GM12878 (cell line): ENCODE measurements at regions not wholly inside any gene's neighbourhood (a gene's known extent, or its start where the extent isn't known, plus 50 kb on each side); places are given as distances from the start of the nearest gene placed in this dataset.

Experiments
- ATAC-seq: fragments of 200-7000 bp; cut with Tn5 transposase; 3 replicates; pipeline ENCODE4 v1.9.1; 2020; ENCODE audit warnings: mild to moderate bottlenecking, moderate library complexity
- BruUV-seq: library from RNA; stranded (reverse); fragments of 400-500 nt; replicated peaks from 2 replicates; lab custom pipeline; 2021; lab: Mats Ljungman, UMichigan
- CTCF ChIA-PET: fragments of 300-600 bp; sonication (Branson Sonifier 250); formaldehyde crosslinking; extraction: SDS; loops from one replicate; lab custom pipeline; 2021; ENCODE audit warnings: inconsistent platforms; lab: Yijun Ruan, JAX
- POLR2A ChIA-PET: fragments of 350-600 bp; formaldehyde crosslinking; extraction: SDS; loops from one replicate; lab custom pipeline; 2021; ENCODE audit warnings: inconsistent platforms; lab: Charles Lee
- RAD21 ChIA-PET: fragments of 300-600 bp; sonication (Branson Sonifier 250); formaldehyde crosslinking; loops from one replicate; lab custom pipeline; 2023; ENCODE audit warnings: antibody characterized with exemption; ENCODE audit not compliant: unreplicated experiment; lab: Charles Lee
- SMC1A ChIA-PET: fragments of 300-600 bp; sonication (Branson Sonifier 250); formaldehyde crosslinking; loops from one replicate; lab custom pipeline; 2023; ENCODE audit not compliant: unreplicated experiment, uncharacterized antibody; lab: Charles Lee
- DNase-seq: peaks from one replicate; pipeline ENCODE4 v3.0.0-alpha.2; 2011; ENCODE audit warnings: low read depth, low spot score
- FAIRE-seq: peaks from 3 replicates; lab custom pipeline; 2011; peaks lifted over from hg19 to GRCh38; lab: Jason Lieb, UNC
- H2AFZ ChIP-seq: 2 replicates; pipeline ENCODE4 v1.6.0; 2011; ENCODE audit warnings: low read depth, low read length, control low read depth; ENCODE audit not compliant: control insufficient read depth
- H3K27ac ChIP-seq: 2 replicates; pipeline ENCODE4 v1.5.1; 2011; ENCODE audit warnings: control low read depth; ENCODE audit not compliant: control insufficient read depth, insufficient read depth
- H3K27me3 ChIP-seq, 2 experiments: replicated peaks in 1 of 2; 2 replicates each; pipeline versions ENCODE4 v1.6.0 to v1.6.1; 2011; ENCODE audit warnings: low read length in 1 of 2; ENCODE audit not compliant: control insufficient read depth in 2 of 2, insufficient read depth in 2 of 2
- H3K36me3 ChIP-seq, 2 experiments: 2 replicates each; pipeline ENCODE4 v1.5.1; 2011; ENCODE audit warnings: low read length in 1 of 2; ENCODE audit not compliant: control insufficient read depth in 2 of 2, insufficient read depth in 2 of 2
- H3K4me1 ChIP-seq: 2 replicates; pipeline ENCODE4 v1.6.1; 2011; ENCODE audit warnings: mild to moderate bottlenecking, low read length, moderate library complexity, mixed read lengths; ENCODE audit not compliant: control insufficient read depth, insufficient read depth
- H3K4me2 ChIP-seq: 2 replicates; pipeline ENCODE4 v1.6.0; 2011; ENCODE audit warnings: control low read depth; ENCODE audit not compliant: control insufficient read depth, insufficient read depth
- H3K4me3 ChIP-seq: fragments of 200-600 bp; sonication (generic); 2 replicates; pipeline ENCODE4 v1.5.1; 2016
- H3K79me2 ChIP-seq: 2 replicates; pipeline ENCODE4 v1.6.0; 2011; ENCODE audit warnings: low read length; ENCODE audit not compliant: control insufficient read depth, insufficient read depth
- H3K9ac ChIP-seq: 2 replicates; pipeline ENCODE4 v1.8.0; 2011; ENCODE audit warnings: low read length, control low read depth, mixed read lengths; ENCODE audit not compliant: control insufficient read depth, insufficient read depth
- H3K9me3 ChIP-seq: replicated peaks from 3 replicates; pipeline ENCODE4 v1.5.1; 2011; ENCODE audit warnings: mild to moderate bottlenecking, low read length; ENCODE audit not compliant: control insufficient read depth, insufficient read depth
- H4K20me1 ChIP-seq: 2 replicates; pipeline ENCODE4 v1.6.0; 2011; ENCODE audit not compliant: control insufficient read depth, insufficient read depth
- EZH2 ChIP-seq: IDR thresholded peaks from 2 replicates; pipeline ENCODE4 v1.6.1; 2012; ENCODE audit warnings: low read depth, mild to moderate bottlenecking, control low read depth, inconsistent platforms, low read length, borderline replicate concordance; ENCODE audit not compliant: control insufficient read depth
- NBN ChIP-seq: fragments of 450-650 bp; IDR thresholded peaks from 2 replicates; pipeline ENCODE4 v1.6.1; 2016
- NFYB ChIP-seq: IDR thresholded peaks from 2 replicates; pipeline ENCODE4 v1.6.1; 2011; ENCODE audit warnings: low read depth, mild to moderate bottlenecking, low read length, improper control_type of control experiment, moderate library complexity; ENCODE audit not compliant: insufficient read depth
- POLR2AphosphoS2 ChIP-seq: IDR thresholded peaks from 2 replicates; pipeline ENCODE4 v1.6.1; 2011; ENCODE audit warnings: low read depth, mild to moderate bottlenecking, low read length, improper control_type of control experiment, moderate library complexity
- SRF ChIP-seq, 2 experiments: IDR thresholded peaks; 2 replicates each; pipeline ENCODE4 v1.6.1; 2011; ENCODE audit warnings: low read depth in 2 of 2, low read length in 2 of 2, mild to moderate bottlenecking in 1 of 2, moderate library complexity in 1 of 2
- STAT3 ChIP-seq: IDR thresholded peaks from 2 replicates; pipeline ENCODE4 v1.6.1; 2011; ENCODE audit warnings: low read depth, low read length, improper control_type of control experiment
- WRNIP1 ChIP-seq: IDR thresholded peaks from 2 replicates; pipeline ENCODE4 v1.6.1; 2011; ENCODE audit warnings: low read depth, low read length, improper control_type of control experiment, borderline replicate concordance
- WGBS: methylation state at CpG from one replicate; pipeline ENCODE4 v1.1.6; 2016; ENCODE audit warnings: low lambda C conversion rate; ENCODE audit not compliant: insufficient replicate concordance, insufficient coverage; ENCODE audit errors: missing lambda C conversion rate; 5-methylcytosine and 5-hydroxymethylcytosine counted together
- in situ Hi-C: fragments of 300-500 bp; cut with MboI; formaldehyde crosslinking; loops from 9 replicates; pipeline ENCODE4 v1.14.3; 2018; ENCODE audit warnings: mixed read lengths
- intact Hi-C: fragments of 100-400 bp; cut with micrococcal nuclease; formaldehyde crosslinking; loops from one replicate; pipeline ENCODE4 v1.14.2; 2022; ENCODE audit not compliant: unreplicated experiment

DNA sequence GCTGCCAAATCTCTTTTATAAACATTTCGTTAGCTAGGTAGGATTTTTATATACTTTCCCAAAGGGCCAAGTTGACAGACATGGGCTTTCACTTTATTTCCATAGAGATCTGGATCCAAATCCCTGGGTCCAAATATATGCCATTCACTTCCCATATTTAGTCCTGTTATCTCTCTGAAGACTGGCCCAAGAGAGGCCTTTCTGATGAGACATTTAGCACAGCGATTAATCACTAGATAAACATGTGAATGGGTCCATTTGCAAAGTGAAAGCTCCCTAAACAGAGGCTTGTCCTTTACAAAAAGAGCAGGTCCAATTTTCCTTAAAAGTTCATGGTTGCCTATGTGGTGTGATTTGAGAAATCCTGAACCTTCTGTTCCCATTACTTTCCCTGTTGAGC, 132.6 kb downstream of the TRMT11 start:
- no peaks in the 10 kb centered on the region for H4K20me1 ChIP-seq
- RAD21 ChIA-PET: no interaction called here
- intact Hi-C loops (no loop called here), in situ Hi-C loops (no loop called here)
- no peaks in the 10 kb centered on the region for H3K9me3 ChIP-seq
- no peak overlapping the region for H3K4me3 ChIP-seq
- no peak for ATAC-seq
- SMC1A ChIA-PET: interaction anchor here (0.9 kb wide), 1 partner anchor 18 kb away, joined by 3 read pairs; no protein-coding TSS in a partner anchor
- H3K4me2 ChIP-seq: no peak overlapping the region
- BruUV-seq: no TSS peak
- DNase-seq: no peak
- H3K36me3 ChIP-seq: peaks cover 0 to 4% of the 10 kb centered on the region in 2 experiments; a peak in 1 of 4 replicates
- CTCF ChIA-PET: no interaction called here
- no peak overlapping the region for H3K27ac ChIP-seq
- FAIRE-seq: no peak
- H2AFZ ChIP-seq: no peak overlapping the region
- H3K27me3 ChIP-seq: no peaks in the 10 kb centered on the region
- H3K79me2 ChIP-seq: no peaks in the 10 kb centered on the region
- no peak overlapping the region for H3K9ac ChIP-seq
- POLR2A ChIA-PET: interaction anchor here (0.8 kb wide), 1 partner anchor 13 kb away, joined by 4 read pairs; no protein-coding TSS in a partner anchor
- 94% methylated on average over 2 of the region's 2 CpGs for WGBS
- no peak for TF ChIP-seq STAT3
- TF ChIP-seq NFYB: no peak
- H3K4me1 ChIP-seq: no peaks in the 10 kb centered on the region

DNA sequence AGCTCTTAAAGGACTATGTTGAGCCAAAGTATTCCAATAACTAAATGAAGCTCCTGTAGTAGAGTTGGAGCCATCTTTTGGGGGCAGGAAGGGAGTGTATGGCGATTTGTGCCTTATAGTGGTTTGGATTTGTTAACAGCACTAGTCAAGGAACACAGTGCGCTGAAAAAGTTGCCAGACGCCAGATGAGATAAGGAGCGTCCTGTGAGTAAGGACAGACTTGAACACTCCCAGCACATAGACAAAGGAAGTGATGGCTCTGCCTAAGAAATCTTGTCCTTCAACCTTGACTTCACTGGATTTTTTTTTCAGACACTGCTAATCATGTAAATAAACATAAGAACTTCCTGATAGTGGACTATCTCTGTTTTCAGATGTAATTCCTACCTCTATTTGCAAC, 136.9 kb downstream of the TRMT11 start:
- no peaks in the 10 kb centered on the region for H3K4me1 ChIP-seq
- in situ Hi-C loops (no loop called here), intact Hi-C loops (no loop called here)
- TF ChIP-seq SRF (IDR thresholded peaks at IDR 0.05; ENCODE audit: low read depth in 2 of 2, low read length in 2 of 2) (no peak), NBN (no peak), POLR2AphosphoS2 (no peak), EZH2 (no peak), WRNIP1 (no peak)
- H4K20me1 ChIP-seq: no peaks in the 10 kb centered on the region
- H3K9ac ChIP-seq: no peak overlapping the region
- WGBS: 88% methylated on average over 4 of the region's 4 CpGs
- CTCF ChIA-PET: interaction anchor here (1.1 kb wide), 1 partner anchor 18 kb away, joined by 3 read pairs; no protein-coding TSS in a partner anchor
- SMC1A ChIA-PET: interaction anchor here (0.6 to 1.4 kb wide), 3 partner anchors 10 to 100 kb away, joined by 3 to 4 read pairs (median 3); no protein-coding TSS in a partner anchor
- POLR2A ChIA-PET: no interaction called here
- no peak overlapping the region for H3K27ac ChIP-seq
- BruUV-seq: no TSS peak
- H3K4me2 ChIP-seq: no peak overlapping the region
- no peak overlapping the region for H3K4me3 ChIP-seq
- H3K9me3 ChIP-seq: no peaks in the 10 kb centered on the region
- RAD21 ChIA-PET: no interaction called here
- no peaks in the 10 kb centered on the region for H3K79me2 ChIP-seq
- ATAC-seq (no peak), FAIRE-seq (no peak), DNase-seq (no peak)
- H3K27me3 ChIP-seq: no peaks in the 10 kb centered on the region
- H2AFZ ChIP-seq: no peak overlapping the region
- no peaks in the 10 kb centered on the region; a peak in 1 of 4 replicates for H3K36me3 ChIP-seq
